ENCODE measurements at regions not wholly inside any gene's neighbourhood (a gene's known extent, or its start where the extent isn't known, plus 50 kb on each side); places are given as distances from the start of the nearest gene placed in this dataset.

DNA sequence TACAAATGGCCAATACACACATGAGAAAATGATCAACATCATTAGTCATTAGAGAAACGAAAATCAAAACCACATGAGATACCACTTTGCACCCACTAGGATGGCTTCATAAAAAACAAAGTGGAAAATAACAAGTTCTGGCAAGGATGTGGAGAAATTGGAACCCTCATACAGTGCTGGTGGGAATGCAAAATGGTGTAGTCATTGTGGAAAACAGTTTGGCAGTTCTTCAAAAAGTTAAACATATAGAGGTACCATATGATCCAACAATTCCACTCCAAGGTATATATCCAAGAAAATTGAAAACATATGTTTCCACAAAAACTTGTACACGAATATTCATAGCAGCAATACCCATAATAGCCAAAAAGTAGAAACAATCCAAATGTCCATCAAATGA lies 231.6 kb upstream of the CSF3R start:
- Histone ChIP-seq H3K14ac (replicated peaks; ENCODE audit: low read depth, low read length) (no peak overlapping the region), H3K4me3 (ENCODE audit: insufficient read depth, low read depth, low read length) (no peak overlapping the region), H3K9ac (ENCODE audit: low read depth, low read length) (no peak overlapping the region), H2BK15ac (ENCODE audit: low read depth, low read length) (no peak overlapping the region), H3K36me3 (ENCODE audit: control insufficient read depth, insufficient read depth, low read length) (no peaks in the 10 kb centered on the region), H2AFZ (replicated peaks; ENCODE audit: low read length, poor library complexity) (no peak overlapping the region), H3K18ac (ENCODE audit: low read depth, low read length) (no peak overlapping the region), H3K4me1 (ENCODE audit: control insufficient read depth, insufficient read depth, low read length) (no peaks in the 10 kb centered on the region), H2AK5ac (ENCODE audit: low read depth, low read length) (no peak overlapping the region), H3K4me2 (ENCODE audit: low read depth, low read length) (no peak overlapping the region), H2BK20ac (ENCODE audit: low read depth, low read length) (no peak overlapping the region), H3K27ac (ENCODE audit: insufficient read depth, low read length) (no peak overlapping the region), H3K56ac (ENCODE audit: extremely low read depth, insufficient read depth, low read length) (no peak overlapping the region), H3K9me1 (ENCODE audit: insufficient read depth, low read length) (no peaks in the 10 kb centered on the region), H3K23ac (ENCODE audit: low read depth, low read length) (no peak overlapping the region), H3K27me3 (ENCODE audit: control insufficient read depth, insufficient read depth, low read length) (peaks cover 3% of the 10 kb centered on the region; the same call in 1 of the 2 replicates), H3K9me3 (ENCODE audit: control insufficient read depth, insufficient read depth, low read length) (no peaks in the 10 kb centered on the region), H4K91ac (ENCODE audit: insufficient read depth, low read depth, low read length) (no peak overlapping the region), H3K4ac (ENCODE audit: low read depth, low read length) (no peak overlapping the region), H4K5ac (ENCODE audit: low read depth, low read length) (no peak overlapping the region), H2BK120ac (ENCODE audit: low read depth, low read length) (no peak overlapping the region), H4K20me1 (ENCODE audit: insufficient read depth, low read length) (no peaks in the 10 kb centered on the region), H4K8ac (ENCODE audit: low read depth in 2 of 2, low read length in 2 of 2) (no peak overlapping the region), H2AK9ac (replicated peaks; ENCODE audit: low read depth, low read length, poor library complexity) (no peak overlapping the region), H3K79me1 (ENCODE audit: low read depth in 1 of 2, low read length in 2 of 2) (no peaks in the 10 kb centered on the region), H2BK5ac (ENCODE audit: low read depth, low read length, poor library complexity, severe bottlenecking) (no peak overlapping the region)
- POLR2A ChIA-PET (ENCODE audit: unreplicated experiment), result no interaction called here
- in situ Hi-C loops (cut with MboI; ENCODE audit: low sequenced_read_pairs), result no loop called here
- dilution Hi-C loops (cut with HindIII; ENCODE audit: low sequenced_read_pairs, unreplicated experiment), result no loop called here
- WGBS, 2 experiments (ENCODE audit: extremely low coverage in 2 of 2, insufficient read length in 1 of 2), result no CpG with 5 or more reads among the region's 2 CpGs
- intact Hi-C loops (cut with micrococcal nuclease), result no loop called here
- no TSS peak for BruUV-seq (replicated peaks)
- CTCF ChIA-PET, result no interaction called here
- no peak for DNase-seq
- TF ChIP-seq SMC3 (IDR thresholded peaks at IDR 0.05; ENCODE audit: low read depth, low read length), result no peak
- TF ChIP-seq CHD1 (IDR thresholded peaks at IDR 0.05; ENCODE audit: low read depth, low read length), result no peak
- no peak for TF ChIP-seq FOS (IDR thresholded peaks at IDR 0.05; ENCODE audit: low read depth, low read length)
- TF ChIP-seq MXI1 (IDR thresholded peaks at IDR 0.05; ENCODE audit: borderline replicate concordance, low read depth, low read length), result no peak
- no peak for TF ChIP-seq CEBPB (IDR thresholded peaks at IDR 0.05; ENCODE audit: low read depth, low read length)
- no peak for TF ChIP-seq CTCF (conservative IDR thresholded peaks at IDR 0.05; ENCODE audit: low read depth, low read length)
- TF ChIP-seq MAZ (IDR thresholded peaks at IDR 0.05; ENCODE audit: borderline replicate concordance, low read depth, low read length), result no peak
- TF ChIP-seq BHLHE40 (IDR thresholded peaks at IDR 0.05; ENCODE audit: low read depth, low read length), result no peak
- TF ChIP-seq, protein P1, sequence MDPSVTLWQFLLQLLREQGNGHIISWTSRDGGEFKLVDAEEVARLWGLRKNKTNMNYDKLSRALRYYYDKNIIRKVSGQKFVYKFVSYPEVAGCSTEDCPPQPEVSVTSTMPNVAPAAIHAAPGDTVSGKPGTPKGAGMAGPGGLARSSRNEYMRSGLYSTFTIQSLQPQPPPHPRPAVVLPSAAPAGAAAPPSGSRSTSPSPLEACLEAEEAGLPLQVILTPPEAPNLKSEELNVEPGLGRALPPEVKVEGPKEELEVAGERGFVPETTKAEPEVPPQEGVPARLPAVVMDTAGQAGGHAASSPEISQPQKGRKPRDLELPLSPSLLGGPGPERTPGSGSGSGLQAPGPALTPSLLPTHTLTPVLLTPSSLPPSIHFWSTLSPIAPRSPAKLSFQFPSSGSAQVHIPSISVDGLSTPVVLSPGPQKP (IDR thresholded peaks at IDR 0.05; ENCODE audit: borderline replicate concordance, low read depth, low read length), result no peak
- TF ChIP-seq RFX5 (IDR thresholded peaks at IDR 0.05; ENCODE audit: low read depth, low read length), result no peak
- TF ChIP-seq, protein P2, sequence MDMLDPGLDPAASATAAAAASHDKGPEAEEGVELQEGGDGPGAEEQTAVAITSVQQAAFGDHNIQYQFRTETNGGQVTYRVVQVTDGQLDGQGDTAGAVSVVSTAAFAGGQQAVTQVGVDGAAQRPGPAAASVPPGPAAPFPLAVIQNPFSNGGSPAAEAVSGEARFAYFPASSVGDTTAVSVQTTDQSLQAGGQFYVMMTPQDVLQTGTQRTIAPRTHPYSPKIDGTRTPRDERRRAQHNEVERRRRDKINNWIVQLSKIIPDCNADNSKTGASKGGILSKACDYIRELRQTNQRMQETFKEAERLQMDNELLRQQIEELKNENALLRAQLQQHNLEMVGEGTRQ (IDR thresholded peaks at IDR 0.05; ENCODE audit: low read depth, low read length), result no peak
- TF ChIP-seq NFE2L2 (IDR thresholded peaks at IDR 0.05; ENCODE audit: low read depth, low read length), result no peak
- TF ChIP-seq RCOR1 (IDR thresholded peaks at IDR 0.05; ENCODE audit: insufficient replicate concordance, low read length), result no peak
- no peak for TF ChIP-seq RAD21 (IDR thresholded peaks at IDR 0.05; ENCODE audit: low read length)
- TF ChIP-seq MAFK (IDR thresholded peaks at IDR 0.05; ENCODE audit: low read depth, low read length), result no peak
- TF ChIP-seq POLR2A (IDR thresholded peaks at IDR 0.05; ENCODE audit: low read depth, low read length), result no peak
- ATAC-seq (ENCODE audit: low read depth), result no peak

All from IMR-90 (cell line).